Right lobe of liver (tissue), 6 donors: ENCODE measurements at regions not wholly inside any gene's neighbourhood (a gene's known extent, or its start where the extent isn't known, plus 50 kb on each side); places are given as distances from the start of the nearest gene placed in this dataset.

Experiments used
- ATAC-seq, 4 donors: fragments of 200-7000 bp; cut with Tn5 transposase; one replicate each; pipeline ENCODE4 v1.9.1; 2020; ENCODE audit warnings: mild to moderate bottlenecking in 4 of 4, moderate library complexity in 4 of 4
- DNase-seq, 3 donors: peaks; one replicate each; pipeline ENCODE4 v3.0.0-alpha.2; 2020
- H3K27ac ChIP-seq, 3 donors: fragments of 200-600 bp; one replicate each; pipeline ENCODE4 v1.8.0; 2022
- H3K27me3 ChIP-seq, 2 donors: fragments of 200-600 bp; one replicate each; pipeline ENCODE4 v1.8.0; 2022
- H3K36me3 ChIP-seq, 4 donors: fragments of 200-600 bp; sonication (generic) in 1 of 4; one replicate each; pipeline versions ENCODE4 v1.5.1 to v1.8.0; 2017 to 2022; ENCODE audit warnings: control low read depth in 1 of 4
- H3K4me1 ChIP-seq, 4 donors: fragments of 200-600 bp; sonication (generic) in 1 of 4; one replicate each; pipeline versions ENCODE4 v1.5.1 to v1.8.0; 2017 to 2022; ENCODE audit warnings: control low read depth in 1 of 4
- H3K4me3 ChIP-seq, 3 donors: fragments of 200-600 bp; one replicate each; pipeline ENCODE4 v1.8.0; 2022
- H3K9me3 ChIP-seq, 4 donors: fragments of 200-600 bp; sonication (generic) in 1 of 4; one replicate each; pipeline versions ENCODE4 v1.5.1 to v1.8.0; 2017 to 2022; ENCODE audit warnings: control low read depth in 1 of 4
- POLR2A ChIP-seq: fragments of 450-650 bp; IDR thresholded peaks from one replicate; pipeline ENCODE4 v1.6.1; 2017; ENCODE audit warnings: antibody characterized with exemption, mild to moderate bottlenecking
- WGBS: methylation state at CpG from one replicate; pipeline ENCODE4 v1.1.6; 2018; ENCODE audit warnings: low coverage, low lambda C conversion rate; ENCODE audit not compliant: insufficient coverage; ENCODE audit errors: missing lambda C conversion rate; 5-methylcytosine and 5-hydroxymethylcytosine counted together
- intact Hi-C, 2 donors: fragments of 100-400 bp; cut with DNase I; formaldehyde crosslinking; loops; one replicate each; pipeline versions ENCODE4 v1.11.2 to v1.14.1; 2022
- TF ChIP-seq, protein P1 (sequence below), 4 donors: fragments of 200-600 bp in 3 of 4; fragments of 450-650 bp in 1 of 4; IDR thresholded peaks; one replicate each; pipeline versions ENCODE4 v1.5.1 to v1.8.0; 2016 to 2022; ENCODE audit warnings: antibody characterized with exemption in 4 of 4, mild to moderate bottlenecking in 2 of 4
- donor health status: DM: no; HTN: yes; CAD: no.
- donor health status: DM: no; HTN: no; CAD: no.
- donor health status: DM: no; HTN: no; CAD: no.
- donor health status: DM: no; HTN: yes; CAD: no.
- donor health status: DM: no; HTN: yes; CAD: no.

DNA sequence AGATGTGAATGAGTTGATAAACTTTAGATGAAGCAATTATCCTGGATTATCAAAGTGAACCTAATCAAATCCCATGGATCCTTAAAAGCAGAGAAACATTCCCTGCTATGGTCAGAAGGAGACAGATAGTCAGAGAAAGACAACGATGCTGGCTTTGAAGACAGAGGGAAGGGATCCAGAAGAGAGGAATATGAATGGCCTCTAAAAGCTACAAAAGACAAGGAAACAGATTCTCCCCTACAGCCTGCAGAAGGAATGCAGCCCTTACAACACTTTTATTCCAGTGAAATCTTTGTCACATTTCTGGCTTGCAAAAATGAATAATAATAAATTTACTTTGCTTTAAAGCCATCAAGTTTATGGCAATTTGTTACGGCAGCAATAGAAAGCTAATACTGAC is 1164.2 kb downstream of the PCDH17 start:
- WGBS, result 56% methylated on average over 2 of the region's 2 CpGs
- H3K4me3 ChIP-seq, result no peak overlapping the region
- no peaks in the 10 kb centered on the region for H3K36me3 ChIP-seq
- no peaks in the 10 kb centered on the region for H3K27me3 ChIP-seq
- TF ChIP-seq, protein P1, sequence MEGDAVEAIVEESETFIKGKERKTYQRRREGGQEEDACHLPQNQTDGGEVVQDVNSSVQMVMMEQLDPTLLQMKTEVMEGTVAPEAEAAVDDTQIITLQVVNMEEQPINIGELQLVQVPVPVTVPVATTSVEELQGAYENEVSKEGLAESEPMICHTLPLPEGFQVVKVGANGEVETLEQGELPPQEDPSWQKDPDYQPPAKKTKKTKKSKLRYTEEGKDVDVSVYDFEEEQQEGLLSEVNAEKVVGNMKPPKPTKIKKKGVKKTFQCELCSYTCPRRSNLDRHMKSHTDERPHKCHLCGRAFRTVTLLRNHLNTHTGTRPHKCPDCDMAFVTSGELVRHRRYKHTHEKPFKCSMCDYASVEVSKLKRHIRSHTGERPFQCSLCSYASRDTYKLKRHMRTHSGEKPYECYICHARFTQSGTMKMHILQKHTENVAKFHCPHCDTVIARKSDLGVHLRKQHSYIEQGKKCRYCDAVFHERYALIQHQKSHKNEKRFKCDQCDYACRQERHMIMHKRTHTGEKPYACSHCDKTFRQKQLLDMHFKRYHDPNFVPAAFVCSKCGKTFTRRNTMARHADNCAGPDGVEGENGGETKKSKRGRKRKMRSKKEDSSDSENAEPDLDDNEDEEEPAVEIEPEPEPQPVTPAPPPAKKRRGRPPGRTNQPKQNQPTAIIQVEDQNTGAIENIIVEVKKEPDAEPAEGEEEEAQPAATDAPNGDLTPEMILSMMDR (IDR thresholded peaks at IDR 0.05), result no peak
- no peak for TF ChIP-seq POLR2A
- H3K27ac ChIP-seq, result no peak overlapping the region
- H3K9me3 ChIP-seq, result no peaks in the 10 kb centered on the region
- H3K4me1 ChIP-seq, result no peaks in the 10 kb centered on the region
- intact Hi-C loops, result no loop called here
- ATAC-seq (no peak), DNase-seq (no peak)

DNA sequence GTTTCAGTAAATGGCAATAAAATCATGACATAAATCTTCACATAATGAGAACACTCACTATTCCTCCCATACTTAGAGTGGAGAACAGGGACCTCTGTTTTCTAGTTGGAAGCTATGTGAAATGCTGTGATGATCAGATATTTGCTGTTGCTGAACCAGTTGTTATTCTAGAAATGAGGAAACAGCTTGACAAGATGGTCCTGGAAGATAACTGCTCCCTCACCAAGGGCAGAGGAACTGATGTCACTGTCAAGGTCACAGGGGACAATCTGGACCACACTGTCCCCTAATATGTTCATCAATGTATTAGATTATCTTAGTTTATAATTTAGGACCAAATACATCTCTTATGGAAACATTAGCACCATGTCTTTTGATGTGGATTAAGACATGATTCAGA is 1173.3 kb downstream of the PCDH17 start:
- intact Hi-C loops, result no loop called here
- H3K9me3 ChIP-seq, result no peaks in the 10 kb centered on the region
- no peaks in the 10 kb centered on the region for H3K27me3 ChIP-seq
- no peaks in the 10 kb centered on the region for H3K36me3 ChIP-seq
- DNase-seq (no peak), ATAC-seq (peak in 1 of 4 donors; percentile 19)
- H3K4me3 ChIP-seq, result no peak overlapping the region
- H3K27ac ChIP-seq, result no peak overlapping the region
- TF ChIP-seq, protein P1 (IDR thresholded peaks at IDR 0.05), result no peak
- no peak for TF ChIP-seq POLR2A
- no peaks in the 10 kb centered on the region for H3K4me1 ChIP-seq

DNA sequence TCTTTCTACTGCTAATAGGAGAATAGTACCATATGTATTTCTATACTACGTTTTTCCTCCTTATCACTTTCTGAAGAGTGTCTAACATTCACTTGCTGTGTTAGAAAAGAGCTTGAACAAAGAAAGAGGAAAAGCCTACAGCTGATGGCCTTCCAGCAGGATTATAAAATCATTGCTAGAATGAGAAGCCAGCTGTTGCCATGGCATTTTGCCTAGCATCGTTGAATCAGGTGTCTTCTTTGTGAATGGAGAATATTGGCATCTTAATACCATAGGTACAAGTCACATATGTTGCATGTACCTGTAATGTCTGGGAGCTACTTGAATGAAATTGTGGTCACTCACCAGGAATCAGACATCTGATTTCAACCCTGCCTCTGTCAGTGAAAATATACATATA is 1174.9 kb downstream of the PCDH17 start:
- DNase-seq, result no peak
- no peak for ATAC-seq
- no peaks in the 10 kb centered on the region for H3K36me3 ChIP-seq
- no peaks in the 10 kb centered on the region for H3K4me1 ChIP-seq
- no peak overlapping the region for H3K4me3 ChIP-seq
- intact Hi-C loops, result no loop called here
- H3K27me3 ChIP-seq, result no peaks in the 10 kb centered on the region
- TF ChIP-seq POLR2A, result no peak
- TF ChIP-seq, protein P1 (IDR thresholded peaks at IDR 0.05), result no peak
- H3K27ac ChIP-seq, result no peak overlapping the region
- WGBS, result 40% methylated on average over 2 of the region's 2 CpGs
- H3K9me3 ChIP-seq, result no peaks in the 10 kb centered on the region

DNA sequence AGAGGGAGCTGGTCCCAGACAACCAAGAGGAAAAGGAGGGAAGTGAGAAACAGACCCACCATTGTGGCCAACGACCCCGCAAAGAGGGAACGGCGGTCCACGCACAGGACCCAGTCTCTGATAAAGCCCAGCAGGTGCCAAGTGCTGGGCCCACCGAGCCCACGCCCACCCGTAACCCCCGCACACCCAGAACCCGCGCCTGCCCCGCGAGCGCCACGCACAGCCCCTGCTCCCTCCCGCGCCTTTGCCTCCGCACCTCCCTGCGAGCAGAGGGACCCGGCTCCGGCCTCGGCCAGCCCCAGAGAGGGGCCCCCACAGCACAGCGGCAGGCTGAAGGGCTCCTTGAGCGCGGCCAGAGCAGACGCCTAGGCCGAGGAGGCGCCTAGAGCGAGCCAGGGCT is 1192.2 kb downstream of the PCDH17 start:
- H3K4me3 ChIP-seq, result no peak overlapping the region
- no peaks in the 10 kb centered on the region for H3K36me3 ChIP-seq
- DNase-seq (no peak), ATAC-seq (peak in 1 of 4 donors; percentile 25)
- intact Hi-C loops, result no loop called here
- no peaks in the 10 kb centered on the region for H3K4me1 ChIP-seq
- no peaks in the 10 kb centered on the region for H3K9me3 ChIP-seq
- no peak overlapping the region for H3K27ac ChIP-seq
- H3K27me3 ChIP-seq, result no peaks in the 10 kb centered on the region
- 79% methylated on average over 12 of the region's 29 CpGs for WGBS
- TF ChIP-seq, protein P1 (IDR thresholded peaks at IDR 0.05), result no peak
- TF ChIP-seq POLR2A, result no peak

DNA sequence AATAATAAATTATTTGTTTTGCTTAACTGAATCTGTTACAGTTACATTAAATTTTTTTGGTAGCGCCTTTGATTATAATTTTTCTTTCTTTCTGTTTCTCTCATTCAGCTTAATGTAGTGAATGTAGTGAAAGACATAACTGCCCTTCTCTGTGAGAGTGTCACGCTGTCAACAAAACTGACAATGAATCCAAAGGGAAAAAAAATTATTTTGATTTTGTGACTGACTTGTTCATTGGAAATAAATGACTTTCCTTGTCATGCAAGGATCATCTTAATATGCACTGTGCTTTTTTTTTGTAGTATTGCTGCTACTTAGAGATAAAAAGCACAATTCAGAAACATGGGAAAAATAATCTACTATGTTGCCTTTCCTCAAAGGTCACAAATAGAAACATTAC is 1196.4 kb downstream of the PCDH17 start:
- DNase-seq (no peak), ATAC-seq (no peak)
- Histone ChIP-seq H3K4me1 (no peaks in the 10 kb centered on the region), H3K4me3 (no peak overlapping the region), H3K9me3 (no peaks in the 10 kb centered on the region), H3K27ac (no peak overlapping the region), H3K36me3 (no peaks in the 10 kb centered on the region), H3K27me3 (no peaks in the 10 kb centered on the region)
- TF ChIP-seq, protein P1 (IDR thresholded peaks at IDR 0.05), result no peak
- WGBS, result 61% methylated on average over 2 of the region's 2 CpGs
- intact Hi-C loops, result no loop called here
